ENCODE measurements at regions not wholly inside any gene's neighbourhood (a gene's known extent, or its start where the extent isn't known, plus 50 kb on each side); places are given as distances from the start of the nearest gene placed in this dataset.

GRCh38 chr4:77465271-77465670 lies 140.3 kb upstream of the CXCL13 start:
- TF ChIP-seq, protein P1, sequence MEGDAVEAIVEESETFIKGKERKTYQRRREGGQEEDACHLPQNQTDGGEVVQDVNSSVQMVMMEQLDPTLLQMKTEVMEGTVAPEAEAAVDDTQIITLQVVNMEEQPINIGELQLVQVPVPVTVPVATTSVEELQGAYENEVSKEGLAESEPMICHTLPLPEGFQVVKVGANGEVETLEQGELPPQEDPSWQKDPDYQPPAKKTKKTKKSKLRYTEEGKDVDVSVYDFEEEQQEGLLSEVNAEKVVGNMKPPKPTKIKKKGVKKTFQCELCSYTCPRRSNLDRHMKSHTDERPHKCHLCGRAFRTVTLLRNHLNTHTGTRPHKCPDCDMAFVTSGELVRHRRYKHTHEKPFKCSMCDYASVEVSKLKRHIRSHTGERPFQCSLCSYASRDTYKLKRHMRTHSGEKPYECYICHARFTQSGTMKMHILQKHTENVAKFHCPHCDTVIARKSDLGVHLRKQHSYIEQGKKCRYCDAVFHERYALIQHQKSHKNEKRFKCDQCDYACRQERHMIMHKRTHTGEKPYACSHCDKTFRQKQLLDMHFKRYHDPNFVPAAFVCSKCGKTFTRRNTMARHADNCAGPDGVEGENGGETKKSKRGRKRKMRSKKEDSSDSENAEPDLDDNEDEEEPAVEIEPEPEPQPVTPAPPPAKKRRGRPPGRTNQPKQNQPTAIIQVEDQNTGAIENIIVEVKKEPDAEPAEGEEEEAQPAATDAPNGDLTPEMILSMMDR (IDR thresholded peaks at IDR 0.05; ENCODE audit: low read depth, low read length): peak; percentile 89
- TF ChIP-seq EZH2phosphoT487 (IDR thresholded peaks at IDR 0.05; ENCODE audit: low read depth): no peak
- H3K36me3 ChIP-seq (replicated peaks; ENCODE audit: low read depth, low read length): no peaks in the 10 kb centered on the region
- no peak overlapping the region for H3K27ac ChIP-seq (ENCODE audit: low read length)
- H3K79me2 ChIP-seq (ENCODE audit: low read length): no peaks in the 10 kb centered on the region
- no peak overlapping the region for H2AFZ ChIP-seq (ENCODE audit: low read depth, low read length)
- H3K4me3 ChIP-seq (ENCODE audit: low read length): no peak overlapping the region
- no peak overlapping the region for H3K4me2 ChIP-seq (ENCODE audit: low read length)
- H3K9ac ChIP-seq (ENCODE audit: low read length): no peak overlapping the region
- no peaks in the 10 kb centered on the region for H3K9me3 ChIP-seq (ENCODE audit: insufficient read depth, low read length)
- no peaks in the 10 kb centered on the region for H4K20me1 ChIP-seq (ENCODE audit: insufficient read depth, low read length)
- no peaks in the 10 kb centered on the region for H3K27me3 ChIP-seq (ENCODE audit: low read depth, low read length)
- peaks cover 16% of the 10 kb centered on the region for H3K4me1 ChIP-seq (ENCODE audit: low read length)

DNA sequence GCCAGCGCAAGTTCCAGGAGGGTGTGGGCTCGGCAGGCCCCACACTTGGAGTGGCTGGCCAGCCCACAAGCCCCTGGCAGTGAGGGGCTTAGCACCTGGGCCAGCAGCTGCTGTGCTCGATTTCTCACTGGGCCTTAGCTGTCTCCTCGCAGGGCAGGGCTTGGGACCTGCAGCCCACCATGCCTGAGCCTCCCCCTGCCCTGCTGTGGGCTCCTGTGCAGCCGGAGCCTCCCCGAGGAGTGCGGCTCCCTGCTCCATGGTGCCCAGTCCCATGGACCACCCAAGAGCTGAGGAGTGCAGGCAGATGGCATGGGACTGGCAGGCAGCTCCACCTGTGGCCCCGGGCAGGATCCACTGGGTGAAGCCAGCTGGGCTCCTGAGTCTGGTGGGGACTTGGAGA lies 139.2 kb upstream of the CXCL13 start:
- Histone ChIP-seq H3K36me3 (replicated peaks; ENCODE audit: low read depth, low read length) (no peaks in the 10 kb centered on the region), H3K27ac (ENCODE audit: low read length) (no peak overlapping the region), H3K9me3 (ENCODE audit: insufficient read depth, low read length) (no peaks in the 10 kb centered on the region), H3K79me2 (ENCODE audit: low read length) (no peaks in the 10 kb centered on the region), H3K9ac (ENCODE audit: low read length) (no peak overlapping the region), H3K4me2 (ENCODE audit: low read length) (no peak overlapping the region), H3K4me1 (ENCODE audit: low read length) (peaks cover 16% of the 10 kb centered on the region), H3K27me3 (ENCODE audit: low read depth, low read length) (no peaks in the 10 kb centered on the region), H2AFZ (ENCODE audit: low read depth, low read length) (no peak overlapping the region), H3K4me3 (ENCODE audit: low read length) (no peak overlapping the region), H4K20me1 (ENCODE audit: insufficient read depth, low read length) (no peaks in the 10 kb centered on the region)
- TF ChIP-seq, protein P1 (IDR thresholded peaks at IDR 0.05; ENCODE audit: low read depth, low read length): no peak
- TF ChIP-seq EZH2phosphoT487 (IDR thresholded peaks at IDR 0.05; ENCODE audit: low read depth): no peak

DNA sequence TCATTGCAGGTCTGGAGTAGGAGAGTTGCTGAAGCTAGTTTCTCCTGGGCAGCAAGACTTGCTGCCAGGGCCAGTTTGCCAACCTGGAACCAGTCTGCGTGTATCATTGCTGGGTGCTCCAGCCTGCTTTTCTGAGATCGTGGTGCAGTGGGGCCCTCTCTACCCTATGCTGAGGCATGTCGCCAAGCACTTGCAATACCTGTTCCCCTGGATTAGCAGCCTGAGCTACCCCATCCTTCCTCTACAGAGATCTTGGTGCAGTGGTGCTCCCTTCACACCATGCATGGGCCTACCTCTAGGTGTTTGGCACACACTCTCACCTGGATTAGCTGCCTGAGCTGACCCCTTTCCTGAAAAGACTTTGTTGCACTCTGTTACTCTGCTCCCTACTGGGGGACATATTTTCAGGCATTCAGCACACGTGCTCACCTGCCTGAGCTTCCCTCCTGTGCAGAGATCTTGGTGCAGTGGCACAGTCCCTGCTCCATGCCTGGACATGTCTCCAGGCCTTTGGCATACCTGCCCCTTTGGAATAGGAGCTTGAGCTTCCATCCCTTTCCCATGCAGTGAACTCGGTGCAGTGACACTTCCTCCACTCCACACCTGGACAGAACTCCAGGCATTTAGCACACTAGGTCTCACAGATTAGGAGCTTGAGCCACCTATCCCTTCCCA lies 133.7 kb upstream of the CXCL13 start:
- H3K4me1 ChIP-seq (ENCODE audit: low read length): peaks cover 56% of the 10 kb centered on the region
- H3K9ac ChIP-seq (ENCODE audit: low read length): 0 out of 2 replicates have a peak overlapping the region, but pooled peaks have one; percentile 84
- no peaks in the 10 kb centered on the region for H4K20me1 ChIP-seq (ENCODE audit: insufficient read depth, low read length)
- no peak overlapping the region for H3K4me3 ChIP-seq (ENCODE audit: low read length)
- no peaks in the 10 kb centered on the region for H3K36me3 ChIP-seq (replicated peaks; ENCODE audit: low read depth, low read length)
- no peak overlapping the region for H3K27ac ChIP-seq (ENCODE audit: low read length)
- no peaks in the 10 kb centered on the region for H3K27me3 ChIP-seq (ENCODE audit: low read depth, low read length)
- no peak overlapping the region for H2AFZ ChIP-seq (ENCODE audit: low read depth, low read length)
- H3K79me2 ChIP-seq (ENCODE audit: low read length): peaks cover 22% of the 10 kb centered on the region
- no peak for TF ChIP-seq EZH2phosphoT487 (IDR thresholded peaks at IDR 0.05; ENCODE audit: low read depth)
- TF ChIP-seq, protein P1 (IDR thresholded peaks at IDR 0.05; ENCODE audit: low read depth, low read length): no peak
- no peaks in the 10 kb centered on the region for H3K9me3 ChIP-seq (ENCODE audit: insufficient read depth, low read length)
- H3K4me2 ChIP-seq (ENCODE audit: low read length): no peak overlapping the region

GRCh38 chr4:77473509-77473908 lies 132.1 kb upstream of the CXCL13 start:
- Histone ChIP-seq H3K4me1 (ENCODE audit: low read length) (peaks cover 71% of the 10 kb centered on the region), H2AFZ (ENCODE audit: low read depth, low read length) (no peak overlapping the region), H3K27me3 (ENCODE audit: low read depth, low read length) (no peaks in the 10 kb centered on the region), H3K27ac (ENCODE audit: low read length) (peak overlapping the region; percentile 96), H3K9ac (ENCODE audit: low read length) (peak overlapping the region; percentile 84), H3K4me2 (ENCODE audit: low read length) (peak overlapping the region; percentile 75), H4K20me1 (ENCODE audit: insufficient read depth, low read length) (no peaks in the 10 kb centered on the region), H3K79me2 (ENCODE audit: low read length) (peaks cover 22% of the 10 kb centered on the region), H3K9me3 (ENCODE audit: insufficient read depth, low read length) (0 out of 2 replicates have a peak, but pooled peaks cover 3% of the 10 kb centered on the region), H3K36me3 (replicated peaks; ENCODE audit: low read depth, low read length) (peaks cover 3% of the 10 kb centered on the region), H3K4me3 (ENCODE audit: low read length) (peak overlapping the region; percentile 51)
- no peak for TF ChIP-seq EZH2phosphoT487 (IDR thresholded peaks at IDR 0.05; ENCODE audit: low read depth)
- TF ChIP-seq, protein P1 (IDR thresholded peaks at IDR 0.05; ENCODE audit: low read depth, low read length): peak; percentile 75
